Prostate gland (tissue), 2 donors: ENCODE measurements at regions not wholly inside any gene's neighbourhood (a gene's known extent, or its start where the extent isn't known, plus 50 kb on each side); places are given as distances from the start of the nearest gene placed in this dataset.
"Not testable (repeated sequence)": the region's sequence is repeated elsewhere in the genome, so short reads cannot be mapped to it uniquely, and the experiment has no call there.

Experiments used
- DNase-seq: peaks from one replicate; pipeline ENCODE4 v3.0.0-alpha.2; 2019; ENCODE audit warnings: low spot score
- H3K27ac ChIP-seq, 2 donors: fragments of 200-600 bp; sonication (generic); 2 replicates each; pipeline ENCODE4 v1.5.1; 2017 to 2019
- H3K27me3 ChIP-seq: fragments of 200-600 bp; sonication (generic); replicated peaks from 2 replicates; pipeline ENCODE4 v1.5.1; 2019; ENCODE audit not compliant: insufficient read depth
- H3K36me3 ChIP-seq, 2 donors: fragments of 200-600 bp; sonication (generic); 1 replicate in 1 of 2; 2 replicates in 1 of 2; pipeline versions ENCODE4 v1.5.1 to v1.8.1; 2017 to 2019
- H3K4me1 ChIP-seq: fragments of 200-600 bp; sonication (generic); replicated peaks from 2 replicates; pipeline ENCODE4 v1.5.1; 2019
- H3K4me3 ChIP-seq, 2 donors: fragments of 200-600 bp; sonication (generic); 2 replicates each; pipeline ENCODE4 v1.5.1; 2017 to 2019
- H3K9me3 ChIP-seq: fragments of 200-600 bp; sonication (generic); 2 replicates; pipeline ENCODE4 v1.5.1; 2017
- CTCF ChIP-seq, 4 experiments: fragments of 200-600 bp in 2 of 4; fragments of 450-650 bp in 2 of 4; sonication (generic) in 2 of 4; IDR thresholded peaks; 1 replicate in 3 of 4; 2 replicates in 1 of 4; pipeline ENCODE4 v1.5.1; 2016 to 2019; ENCODE audit warnings: antibody characterized with exemption in 4 of 4, mild to moderate bottlenecking in 2 of 4, moderate library complexity in 2 of 4
- POLR2A ChIP-seq: fragments of 450-650 bp; IDR thresholded peaks from one replicate; pipeline ENCODE4 v1.6.1; 2016; ENCODE audit warnings: antibody characterized with exemption, mild to moderate bottlenecking
- POLR2AphosphoS5 ChIP-seq: sonication (generic); formaldehyde crosslinking; IDR thresholded peaks from one replicate; pipeline ENCODE4 v1.6.1; 2017; ENCODE audit warnings: antibody characterized with exemption
- WGBS: methylation state at CpG from one replicate; pipeline ENCODE4 v1.1.5; 2018; 5-methylcytosine and 5-hydroxymethylcytosine counted together
- intact Hi-C: fragments of 100-400 bp; cut with DNase I; formaldehyde crosslinking; loops from one replicate; pipeline ENCODE4 v1.14.2; 2022

DNA sequence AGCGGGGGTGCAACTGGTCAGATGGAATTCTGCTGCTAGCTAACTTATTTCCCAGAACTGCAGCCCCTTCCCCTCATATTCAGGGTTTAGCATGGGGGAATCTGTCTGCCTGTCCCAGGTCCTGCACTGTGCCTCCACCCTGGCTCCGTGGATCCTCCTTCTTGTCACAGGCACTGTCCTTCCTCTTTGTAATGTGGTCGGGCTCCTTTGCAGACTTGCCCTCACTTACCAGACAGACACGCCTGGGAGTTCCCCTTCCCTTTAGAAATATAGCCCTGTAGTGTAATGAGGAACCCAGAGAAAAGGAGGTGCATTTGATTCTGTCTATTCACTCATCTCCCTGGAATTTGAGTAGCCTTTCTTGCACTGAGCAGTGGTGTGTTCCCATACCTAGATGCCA lies 108.7 kb downstream of the TRIM43 start:
- Histone ChIP-seq H3K27ac (no peak overlapping the region), H3K4me3 (no peak overlapping the region), H3K9me3 (no peaks in the 10 kb centered on the region), H3K4me1 (no peaks in the 10 kb centered on the region), H3K27me3 (no peaks in the 10 kb centered on the region), H3K36me3 (no peaks in the 10 kb centered on the region)
- TF ChIP-seq CTCF (IDR thresholded peaks at IDR 0.05) = no peak
- no peak for TF ChIP-seq POLR2AphosphoS5
- TF ChIP-seq POLR2A = no peak
- WGBS = 65% methylated on average over 4 of the region's 4 CpGs
- intact Hi-C loops = no loop called here
- DNase-seq = no peak

- Histone ChIP-seq H3K27me3 (no peaks in the 10 kb centered on the region), H3K36me3 (no peaks in the 10 kb centered on the region), H3K4me1 (no peaks in the 10 kb centered on the region), H3K27ac (no peak overlapping the region), H3K4me3 (no peak overlapping the region), H3K9me3 (no peaks in the 10 kb centered on the region)
- no peak for DNase-seq
- 95% methylated on average over 7 of the region's 7 CpGs for WGBS
- intact Hi-C loops = no loop called here
- TF ChIP-seq CTCF (IDR thresholded peaks at IDR 0.05) (no peak), POLR2A (no peak), POLR2AphosphoS5 (no peak)
Measured at GRCh38 chr2:95702471-95702870, 110.7 kb downstream of the TRIM43 start.

- intact Hi-C loops, H3K27ac ChIP-seq, DNase-seq: not testable (repeated sequence)
Measured at GRCh38 chr2:95707161-95707560, 115.4 kb downstream of the TRIM43 start.

GRCh38 chr2:95707837-95708236 lies 116.0 kb downstream of the TRIM43 start:
- no peak for DNase-seq
- no peak overlapping the region for H3K4me3 ChIP-seq
- no peaks in the 10 kb centered on the region for H3K36me3 ChIP-seq
- H3K27ac ChIP-seq = no peak overlapping the region
- 87% methylated on average over 5 of the region's 5 CpGs for WGBS
- intact Hi-C loops = no loop called here
- TF ChIP-seq POLR2A (no peak), POLR2AphosphoS5 (no peak), CTCF (IDR thresholded peaks at IDR 0.05) (no peak)
- no peaks in the 10 kb centered on the region for H3K27me3 ChIP-seq
- H3K9me3 ChIP-seq = no peaks in the 10 kb centered on the region
- H3K4me1 ChIP-seq = no peaks in the 10 kb centered on the region

More at GRCh38 chr2:95707161-95707560, 115.4 kb downstream of the TRIM43 start:
- not testable (repeated sequence) for H3K4me3 ChIP-seq, H3K36me3 ChIP-seq, H3K9me3 ChIP-seq, H3K4me1 ChIP-seq, H3K27me3 ChIP-seq
- WGBS = 85% methylated on average over 2 of the region's 2 CpGs

DNA sequence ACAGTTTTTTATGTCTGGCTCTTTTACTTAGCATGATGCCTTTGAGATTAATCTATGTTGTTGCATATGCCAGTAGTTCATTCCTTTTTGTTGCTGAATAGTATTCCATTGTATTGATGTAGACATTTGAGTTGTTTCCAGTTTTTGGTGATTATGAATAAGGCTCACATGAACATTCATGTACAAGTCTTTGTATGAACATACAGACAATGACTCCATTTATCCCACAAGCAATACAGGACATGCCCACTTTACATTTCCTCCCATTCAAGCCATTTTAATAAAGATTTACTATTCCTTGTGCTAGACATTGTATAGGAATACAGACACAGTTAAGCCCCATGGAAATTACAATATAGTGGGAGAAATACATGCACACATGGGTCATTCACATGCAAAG lies 118.0 kb downstream of the TRIM43 start:
- no peaks in the 10 kb centered on the region for H3K36me3 ChIP-seq
- H3K27me3 ChIP-seq = no peaks in the 10 kb centered on the region
- no peak overlapping the region for H3K27ac ChIP-seq
- no peaks in the 10 kb centered on the region for H3K4me1 ChIP-seq
- TF ChIP-seq POLR2A = no peak
- TF ChIP-seq CTCF (IDR thresholded peaks at IDR 0.05) = no peak
- TF ChIP-seq POLR2AphosphoS5 = no peak
- DNase-seq = no peak
- no peak overlapping the region for H3K4me3 ChIP-seq
- intact Hi-C loops = no loop called here
- no peaks in the 10 kb centered on the region for H3K9me3 ChIP-seq

DNA sequence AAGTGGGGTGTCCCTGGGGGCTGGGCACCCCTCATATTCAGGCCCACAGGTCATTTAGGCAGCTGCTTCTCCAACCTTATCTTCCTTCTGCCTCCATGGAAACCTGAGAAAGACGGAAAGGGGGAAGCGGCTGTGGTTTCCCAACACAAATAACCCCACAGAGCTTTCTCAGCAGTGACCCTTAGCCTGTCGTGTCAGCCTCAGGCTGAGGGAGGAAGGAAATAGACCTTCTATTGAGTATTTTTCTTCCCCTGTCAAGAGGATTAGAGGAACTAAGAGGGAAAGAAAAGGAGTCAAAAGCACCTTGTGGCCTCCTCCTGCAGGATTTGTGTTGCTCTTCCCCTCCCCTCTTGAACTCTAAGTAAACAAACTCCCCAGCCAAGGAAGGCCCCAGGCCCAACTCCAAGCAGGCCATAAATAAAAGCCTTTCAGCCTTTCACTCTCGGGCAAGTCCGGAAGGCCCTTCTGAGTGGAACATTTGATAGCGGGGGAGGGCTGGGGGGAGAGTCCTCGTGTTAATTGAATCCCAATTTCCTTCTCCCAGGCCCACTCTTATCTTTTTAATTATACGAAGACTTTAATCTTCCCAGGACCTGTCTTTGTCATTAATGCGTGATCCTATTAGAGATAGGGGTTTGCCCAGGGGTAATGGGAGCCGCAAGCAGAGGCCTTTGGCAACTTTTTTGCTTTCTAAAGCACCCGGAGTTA lies 121.8 kb downstream of the TRIM43 start:
- DNase-seq, H3K4me3 ChIP-seq, H3K36me3 ChIP-seq, H3K4me1 ChIP-seq, H3K27ac ChIP-seq, H3K27me3 ChIP-seq, H3K9me3 ChIP-seq, intact Hi-C loops: not testable (repeated sequence)
- WGBS = 42% methylated on average over 11 of the region's 11 CpGs

DNA sequence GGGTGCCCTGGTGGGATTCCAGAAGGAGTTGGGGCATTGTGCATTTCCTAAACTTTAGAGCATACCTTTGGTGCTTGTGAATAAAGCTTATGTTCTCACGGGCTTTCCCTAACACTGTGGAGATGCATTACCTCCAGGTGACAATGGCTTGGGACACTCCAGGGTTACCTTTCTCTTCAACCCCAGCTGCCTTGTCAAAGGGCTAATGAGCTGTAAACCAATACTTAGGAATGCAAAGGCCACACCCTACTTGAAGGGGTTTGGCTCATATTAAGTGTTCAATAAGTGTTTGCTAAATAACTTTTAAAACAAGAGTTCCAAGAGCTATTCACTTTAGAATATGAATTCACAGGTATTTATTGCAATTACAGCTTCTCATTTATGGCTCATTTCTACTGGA lies 122.6 kb downstream of the TRIM43 start:
- intact Hi-C loops = not testable (repeated sequence)

More for the DNA sequence above, 122.6 kb downstream of the TRIM43 start:
- 100% methylated on average over 1 of the region's 1 CpG for WGBS
- H3K9me3 ChIP-seq, H3K4me3 ChIP-seq, DNase-seq, H3K27me3 ChIP-seq, H3K4me1 ChIP-seq, H3K27ac ChIP-seq, H3K36me3 ChIP-seq: not testable (repeated sequence)
